Sigmoid colon (tissue), 4 donors: ENCODE measurements at regions not wholly inside any gene's neighbourhood (a gene's known extent, or its start where the extent isn't known, plus 50 kb on each side); places are given as distances from the start of the nearest gene placed in this dataset.

Source experiments
- EP300 ChIP-seq, 4 donors: sonication (generic); formaldehyde crosslinking; IDR thresholded peaks; one replicate each; pipeline ENCODE4 v1.6.1; 2017; ENCODE audit warnings: antibody characterized with exemption in 4 of 4
- POLR2AphosphoS5 ChIP-seq, 4 donors: sonication (generic); formaldehyde crosslinking; IDR thresholded peaks; one replicate each; pipeline ENCODE4 v1.6.1; 2017; ENCODE audit warnings: antibody characterized with exemption in 4 of 4
- TF ChIP-seq, protein P1 (sequence below), 4 experiments: fragments of 450-650 bp in 3 of 4; fragments of 200-600 bp in 1 of 4; IDR thresholded peaks; one replicate each; pipeline ENCODE4 v1.5.1; 2016 to 2019; ENCODE audit warnings: antibody characterized with exemption in 4 of 4, mild to moderate bottlenecking in 3 of 4, moderate library complexity in 2 of 4

DNA sequence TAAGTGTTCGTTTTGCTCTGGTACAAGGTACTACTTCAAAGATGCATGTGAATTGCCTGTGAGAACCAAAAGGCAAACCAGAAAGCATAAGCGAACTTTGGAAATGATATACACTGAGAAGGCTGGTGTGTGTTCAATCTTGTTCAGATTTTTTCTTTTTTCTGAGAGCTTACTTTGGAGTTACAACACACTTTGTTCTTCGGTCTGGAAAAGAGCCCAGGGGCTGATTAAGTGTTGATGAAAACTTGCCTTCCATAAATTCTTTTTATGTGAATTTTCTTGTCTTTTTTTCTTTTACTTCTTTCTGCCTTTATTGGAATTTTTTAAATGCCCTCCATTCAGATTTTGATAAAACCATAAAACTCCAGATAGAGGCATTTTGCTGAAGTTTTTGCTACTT lies 395.1 kb upstream of the SASH1 start:
- TF ChIP-seq, protein P1, sequence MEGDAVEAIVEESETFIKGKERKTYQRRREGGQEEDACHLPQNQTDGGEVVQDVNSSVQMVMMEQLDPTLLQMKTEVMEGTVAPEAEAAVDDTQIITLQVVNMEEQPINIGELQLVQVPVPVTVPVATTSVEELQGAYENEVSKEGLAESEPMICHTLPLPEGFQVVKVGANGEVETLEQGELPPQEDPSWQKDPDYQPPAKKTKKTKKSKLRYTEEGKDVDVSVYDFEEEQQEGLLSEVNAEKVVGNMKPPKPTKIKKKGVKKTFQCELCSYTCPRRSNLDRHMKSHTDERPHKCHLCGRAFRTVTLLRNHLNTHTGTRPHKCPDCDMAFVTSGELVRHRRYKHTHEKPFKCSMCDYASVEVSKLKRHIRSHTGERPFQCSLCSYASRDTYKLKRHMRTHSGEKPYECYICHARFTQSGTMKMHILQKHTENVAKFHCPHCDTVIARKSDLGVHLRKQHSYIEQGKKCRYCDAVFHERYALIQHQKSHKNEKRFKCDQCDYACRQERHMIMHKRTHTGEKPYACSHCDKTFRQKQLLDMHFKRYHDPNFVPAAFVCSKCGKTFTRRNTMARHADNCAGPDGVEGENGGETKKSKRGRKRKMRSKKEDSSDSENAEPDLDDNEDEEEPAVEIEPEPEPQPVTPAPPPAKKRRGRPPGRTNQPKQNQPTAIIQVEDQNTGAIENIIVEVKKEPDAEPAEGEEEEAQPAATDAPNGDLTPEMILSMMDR (IDR thresholded peaks at IDR 0.05) = no peak
- no peak for TF ChIP-seq EP300 (IDR thresholded peaks at IDR 0.05)
- TF ChIP-seq POLR2AphosphoS5 (IDR thresholded peaks at IDR 0.05) = peak in 1 of 4 donors; percentile 23
